ENCODE measurements at regions not wholly inside any gene's neighbourhood (a gene's known extent, or its start where the extent isn't known, plus 50 kb on each side); places are given as distances from the start of the nearest gene placed in this dataset.

- intact Hi-C loops (cut with micrococcal nuclease), result no loop called here
- ATAC-seq (ENCODE audit: low read depth) (no peak), DNase-seq (no peak)
- ChIA-PET POLR2A (no interaction called here), CTCF (no interaction called here)
- no peak overlapping the region for H3K9ac ChIP-seq (ENCODE audit: low read length)
- H2AFZ ChIP-seq (ENCODE audit: insufficient read depth, low read depth, low read length, poor library complexity, severe bottlenecking), result no peak overlapping the region
- no peaks in the 10 kb centered on the region for H3K79me2 ChIP-seq (ENCODE audit: control insufficient read depth, insufficient read depth, low read length)
- H3K27ac Mint-ChIP-seq, result no peak overlapping the region
- 88% methylated on average over 41 of the region's 42 CpGs for WGBS (ENCODE audit: insufficient coverage)
- H3K27me3 Mint-ChIP-seq, result no peaks in the 10 kb centered on the region
- H3K4me3 ChIP-seq (ENCODE audit: control extremely low read depth in 1 of 5, extremely low read depth in 1 of 5, insufficient read depth in 1 of 5, low read depth in 2 of 5, low read length in 4 of 5), result no peak overlapping the region
- no peaks in the 10 kb centered on the region for H3K9me3 ChIP-seq (ENCODE audit: control extremely low read depth in 1 of 3, control insufficient read depth in 2 of 3, insufficient read depth in 1 of 3, low read length in 2 of 3)
- H3K4me2 ChIP-seq (replicated peaks; ENCODE audit: low read depth, low read length, poor library complexity, severe bottlenecking), result no peak overlapping the region
- no peaks in the 10 kb centered on the region for H3K27me3 ChIP-seq (replicated peaks in 1 of 4; ENCODE audit: control extremely low read depth in 1 of 4, control insufficient read depth in 3 of 4, insufficient read depth in 4 of 4, low read length in 3 of 4)
- H3K9me3 Mint-ChIP-seq (ENCODE audit: insufficient read depth), result no peaks in the 10 kb centered on the region
- H4K20me1 ChIP-seq (ENCODE audit: control insufficient read depth, insufficient read depth, low read length, poor library complexity, severe bottlenecking), result no peaks in the 10 kb centered on the region
- no peaks in the 10 kb centered on the region for H3K4me1 Mint-ChIP-seq
- no peaks in the 10 kb centered on the region for H3K4me1 ChIP-seq (ENCODE audit: control insufficient read depth in 2 of 2, insufficient read depth in 2 of 2, low read length in 2 of 2)
- H3K36me3 ChIP-seq (replicated peaks in 1 of 2; ENCODE audit: control extremely low read depth in 1 of 2, control insufficient read depth in 1 of 2, extremely low read depth in 1 of 2, insufficient read depth in 2 of 2, low read length in 1 of 2), result no peaks in the 10 kb centered on the region
- H3K27ac ChIP-seq (ENCODE audit: low read length in 2 of 2), result no peak overlapping the region
- no peak overlapping the region for H3K4me3 Mint-ChIP-seq
- TF ChIP-seq EZH2 (IDR thresholded peaks at IDR 0.05; ENCODE audit: borderline replicate concordance, insufficient read depth, low read depth, low read length, poor library complexity, severe bottlenecking) (no peak), CTCF (IDR thresholded peaks at IDR 0.05) (no peak)
Measured at GRCh38 chr1:2928366-2929325, 92.6 kb upstream of the ACTRT2 start.

- WGBS (ENCODE audit: insufficient coverage), result 80% methylated on average over 3 of the region's 5 CpGs
- Mint-ChIP-seq H3K4me1 (no peaks in the 10 kb centered on the region), H3K9me3 (ENCODE audit: insufficient read depth) (no peaks in the 10 kb centered on the region), H3K27ac (no peak overlapping the region), H3K27me3 (no peaks in the 10 kb centered on the region), H3K4me3 (no peak overlapping the region)
- TF ChIP-seq EZH2 (IDR thresholded peaks at IDR 0.05; ENCODE audit: borderline replicate concordance, insufficient read depth, low read depth, low read length, poor library complexity, severe bottlenecking) (no peak), CTCF (IDR thresholded peaks at IDR 0.05) (no peak)
- no peaks in the 10 kb centered on the region for H3K4me1 ChIP-seq (ENCODE audit: control insufficient read depth in 2 of 2, insufficient read depth in 2 of 2, low read length in 2 of 2)
- H3K4me2 ChIP-seq (replicated peaks; ENCODE audit: low read depth, low read length, poor library complexity, severe bottlenecking), result no peak overlapping the region
- no peaks in the 10 kb centered on the region for H3K36me3 ChIP-seq (replicated peaks in 1 of 2; ENCODE audit: control extremely low read depth in 1 of 2, control insufficient read depth in 1 of 2, extremely low read depth in 1 of 2, insufficient read depth in 2 of 2, low read length in 1 of 2)
- H3K4me3 ChIP-seq (ENCODE audit: control extremely low read depth in 1 of 5, extremely low read depth in 1 of 5, insufficient read depth in 1 of 5, low read depth in 2 of 5, low read length in 4 of 5), result no peak overlapping the region
- no peak overlapping the region for H2AFZ ChIP-seq (ENCODE audit: insufficient read depth, low read depth, low read length, poor library complexity, severe bottlenecking)
- CTCF ChIA-PET, result no interaction called here
- H3K79me2 ChIP-seq (ENCODE audit: control insufficient read depth, insufficient read depth, low read length), result no peaks in the 10 kb centered on the region
- intact Hi-C loops (cut with micrococcal nuclease), result no loop called here
- ATAC-seq (ENCODE audit: low read depth) (no peak), DNase-seq (no peak)
- no peak overlapping the region for H3K27ac ChIP-seq (ENCODE audit: low read length in 2 of 2)
- H3K9me3 ChIP-seq (ENCODE audit: control extremely low read depth in 1 of 3, control insufficient read depth in 2 of 3, insufficient read depth in 1 of 3, low read length in 2 of 3), result no peaks in the 10 kb centered on the region
- no peak overlapping the region for H3K9ac ChIP-seq (ENCODE audit: low read length)
- H4K20me1 ChIP-seq (ENCODE audit: control insufficient read depth, insufficient read depth, low read length, poor library complexity, severe bottlenecking), result no peaks in the 10 kb centered on the region
- POLR2A ChIA-PET, result no interaction called here
- H3K27me3 ChIP-seq (replicated peaks in 1 of 4; ENCODE audit: control extremely low read depth in 1 of 4, control insufficient read depth in 3 of 4, insufficient read depth in 4 of 4, low read length in 3 of 4), result no peaks in the 10 kb centered on the region
Measured at GRCh38 chr1:2929335-2929734, 91.9 kb upstream of the ACTRT2 start.
